Nephron (organoid): ENCODE measurements at regions not wholly inside any gene's neighbourhood (a gene's known extent, or its start where the extent isn't known, plus 50 kb on each side); places are given as distances from the start of the nearest gene placed in this dataset.

ENCODE experiments used
- H3K27ac Mint-ChIP-seq, 3 experiments: 2 replicates each; pipeline ENCODE4 v1.8.0; 2020; ENCODE audit warnings: mixed read lengths in 3 of 3, mild to moderate bottlenecking in 2 of 3, moderate library complexity in 1 of 3
- H3K27me3 Mint-ChIP-seq: 2 replicates; pipeline ENCODE4 v1.8.0; 2021; ENCODE audit warnings: low read depth, mild to moderate bottlenecking, moderate library complexity, mixed read lengths
- H3K36me3 Mint-ChIP-seq: 2 replicates; pipeline ENCODE4 v1.8.0; 2020; ENCODE audit warnings: low read depth, mixed read lengths
- H3K4me1 Mint-ChIP-seq: 2 replicates; pipeline ENCODE4 v1.8.0; 2020; ENCODE audit warnings: mixed read lengths
- H3K4me3 Mint-ChIP-seq, 3 experiments: 2 replicates each; pipeline ENCODE4 v1.8.0; 2020; ENCODE audit warnings: mild to moderate bottlenecking in 3 of 3, mixed read lengths in 3 of 3, moderate library complexity in 2 of 3
- H3K9me3 Mint-ChIP-seq: 2 replicates; pipeline ENCODE4 v1.8.0; 2020; ENCODE audit warnings: mixed read lengths
- TF ChIP-seq, protein P1 (sequence below), 3 experiments: fragments of 200-600 bp; sonication (generic); IDR thresholded peaks; one replicate each; pipeline ENCODE4 v1.5.0; 2021; ENCODE audit warnings: antibody characterized with exemption in 3 of 3; ENCODE audit not compliant: unreplicated experiment in 3 of 3

DNA sequence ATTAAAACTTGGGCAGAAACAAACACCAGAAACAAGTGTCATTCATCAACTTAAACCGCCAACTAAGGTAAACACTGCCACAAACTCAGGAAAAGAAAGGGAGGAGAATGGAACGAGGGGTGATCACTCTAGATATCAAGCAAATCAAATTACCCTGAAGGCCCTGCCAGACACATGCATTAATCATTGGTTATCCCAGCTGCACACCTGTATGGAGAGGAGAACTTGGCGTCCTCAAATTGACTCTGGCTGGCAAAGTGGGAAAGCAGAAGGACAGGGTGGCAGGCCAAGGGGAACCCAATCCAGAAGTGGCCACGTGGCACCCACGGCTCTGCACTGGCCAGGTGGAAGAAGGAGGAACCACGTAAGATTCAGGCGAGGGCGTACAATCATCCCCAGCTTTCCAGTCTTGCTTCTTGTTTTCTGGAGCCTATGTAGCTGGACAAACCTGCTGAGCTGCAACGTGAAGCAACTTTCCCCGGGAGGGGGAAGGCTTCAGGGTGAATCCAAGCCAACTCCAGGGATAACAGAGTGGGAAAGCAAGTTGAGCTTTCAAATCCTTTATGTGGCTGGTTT lies 156.2 kb upstream of the JARID2 start:
- Mint-ChIP-seq H3K9me3 (no peaks in the 10 kb centered on the region), H3K27me3 (peaks cover 3% of the 10 kb centered on the region), H3K36me3 (no peaks in the 10 kb centered on the region), H3K4me3 (peak overlapping the region; percentile 60 to 76 (median 67)), H3K27ac (peak overlapping the region; percentile 88), H3K4me1 (peaks cover 29% of the 10 kb centered on the region)
- TF ChIP-seq, protein P1, sequence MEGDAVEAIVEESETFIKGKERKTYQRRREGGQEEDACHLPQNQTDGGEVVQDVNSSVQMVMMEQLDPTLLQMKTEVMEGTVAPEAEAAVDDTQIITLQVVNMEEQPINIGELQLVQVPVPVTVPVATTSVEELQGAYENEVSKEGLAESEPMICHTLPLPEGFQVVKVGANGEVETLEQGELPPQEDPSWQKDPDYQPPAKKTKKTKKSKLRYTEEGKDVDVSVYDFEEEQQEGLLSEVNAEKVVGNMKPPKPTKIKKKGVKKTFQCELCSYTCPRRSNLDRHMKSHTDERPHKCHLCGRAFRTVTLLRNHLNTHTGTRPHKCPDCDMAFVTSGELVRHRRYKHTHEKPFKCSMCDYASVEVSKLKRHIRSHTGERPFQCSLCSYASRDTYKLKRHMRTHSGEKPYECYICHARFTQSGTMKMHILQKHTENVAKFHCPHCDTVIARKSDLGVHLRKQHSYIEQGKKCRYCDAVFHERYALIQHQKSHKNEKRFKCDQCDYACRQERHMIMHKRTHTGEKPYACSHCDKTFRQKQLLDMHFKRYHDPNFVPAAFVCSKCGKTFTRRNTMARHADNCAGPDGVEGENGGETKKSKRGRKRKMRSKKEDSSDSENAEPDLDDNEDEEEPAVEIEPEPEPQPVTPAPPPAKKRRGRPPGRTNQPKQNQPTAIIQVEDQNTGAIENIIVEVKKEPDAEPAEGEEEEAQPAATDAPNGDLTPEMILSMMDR (IDR thresholded peaks at IDR 0.05; ENCODE audit: unreplicated experiment in 3 of 3): no peak

GRCh38 chr6:15090145-15090579 lies 155.7 kb upstream of the JARID2 start:
- peak overlapping the region; percentile 60 to 76 (median 67) for H3K4me3 Mint-ChIP-seq
- TF ChIP-seq, protein P1 (IDR thresholded peaks at IDR 0.05; ENCODE audit: unreplicated experiment in 3 of 3): no peak
- no peaks in the 10 kb centered on the region for H3K36me3 Mint-ChIP-seq
- H3K27me3 Mint-ChIP-seq: peaks cover 3% of the 10 kb centered on the region
- peak overlapping the region; percentile 88 for H3K27ac Mint-ChIP-seq
- H3K9me3 Mint-ChIP-seq: no peaks in the 10 kb centered on the region
- peaks cover 29% of the 10 kb centered on the region for H3K4me1 Mint-ChIP-seq

DNA sequence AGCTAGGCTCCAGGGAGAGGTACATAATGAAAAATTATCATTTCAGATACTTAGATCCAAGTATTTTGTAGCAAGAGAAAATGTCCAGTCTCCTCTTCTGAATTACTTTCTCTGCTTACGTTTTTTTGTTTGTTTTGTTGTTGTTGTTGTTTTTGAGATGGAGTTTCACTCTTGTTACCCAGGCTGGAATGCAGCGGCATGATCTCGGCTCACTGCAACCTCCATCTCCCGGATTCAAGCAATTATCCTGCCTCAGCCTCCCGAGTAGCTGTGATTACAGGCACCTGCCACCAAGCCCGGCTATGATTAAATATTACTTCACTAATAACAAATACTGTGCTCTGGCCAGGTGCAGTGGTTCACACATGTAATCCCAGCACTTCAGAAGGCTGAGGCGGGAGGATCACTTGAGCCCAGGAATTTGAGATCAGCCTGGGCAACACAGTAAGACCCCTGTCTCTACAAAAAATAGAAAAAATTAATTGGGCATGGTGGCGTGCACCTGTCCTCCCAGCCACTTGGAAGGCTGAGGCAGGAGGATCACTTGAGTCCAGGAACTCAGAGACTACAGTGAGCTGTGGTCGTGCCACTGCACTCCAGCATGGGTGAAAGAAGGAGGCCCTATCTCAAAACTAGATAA lies 155.0 kb upstream of the JARID2 start:
- Mint-ChIP-seq H3K27me3 (peaks cover 3% of the 10 kb centered on the region), H3K4me3 (peak overlapping the region; percentile 4 to 60 (median 7)), H3K9me3 (no peaks in the 10 kb centered on the region), H3K4me1 (peaks cover 29% of the 10 kb centered on the region), H3K36me3 (no peaks in the 10 kb centered on the region), H3K27ac (peak overlapping the region; percentile 88)
- TF ChIP-seq, protein P1 (IDR thresholded peaks at IDR 0.05; ENCODE audit: unreplicated experiment in 3 of 3): no peak

DNA sequence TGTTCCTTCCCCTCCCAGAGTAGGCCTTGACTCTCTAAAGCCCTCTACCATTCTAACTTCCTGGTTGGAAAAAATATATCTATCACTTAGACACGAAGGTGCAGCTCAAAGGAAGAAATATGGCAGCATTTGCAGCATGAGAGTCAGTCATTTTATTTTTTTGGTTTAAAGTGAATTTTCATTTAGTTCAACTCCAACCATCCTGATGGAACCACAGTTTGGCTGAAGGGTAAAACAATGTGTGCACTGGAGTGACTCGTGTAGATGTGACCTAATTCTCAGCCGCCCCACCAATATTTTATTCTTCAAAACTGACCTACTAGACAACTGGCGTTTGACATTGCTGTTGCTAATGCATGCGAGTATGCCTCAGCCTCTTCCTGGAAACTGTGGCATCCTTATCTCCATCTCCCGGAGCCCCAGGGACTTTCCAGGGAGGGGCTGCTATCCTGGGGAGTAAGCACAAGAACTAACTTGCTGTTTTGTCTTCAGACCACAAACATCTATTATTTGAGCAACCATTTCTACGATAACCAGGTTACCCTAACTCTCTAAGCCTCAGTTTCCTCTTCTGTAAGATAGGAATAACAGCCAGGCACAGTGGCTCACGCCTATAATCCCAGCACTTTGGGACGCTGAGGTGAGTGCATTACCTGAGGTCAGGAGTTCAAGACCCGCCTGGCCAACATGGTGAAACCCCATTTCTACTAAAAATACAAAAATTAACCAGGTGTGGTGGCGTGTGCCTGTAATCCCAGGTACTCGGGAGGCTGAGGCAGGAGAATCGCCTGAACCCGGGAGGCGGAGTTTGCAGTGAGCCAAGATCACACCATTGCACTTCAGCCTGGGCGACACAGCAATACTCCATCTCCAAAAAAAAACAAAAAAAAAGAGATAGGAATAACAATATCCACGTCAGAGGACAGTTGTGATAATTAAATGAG lies 148.7 kb upstream of the JARID2 start:
- no peaks in the 10 kb centered on the region for H3K4me1 Mint-ChIP-seq
- TF ChIP-seq, protein P1 (IDR thresholded peaks at IDR 0.05; ENCODE audit: unreplicated experiment in 3 of 3): no peak
- no peak overlapping the region for H3K4me3 Mint-ChIP-seq
- no peaks in the 10 kb centered on the region for H3K36me3 Mint-ChIP-seq
- no peaks in the 10 kb centered on the region for H3K9me3 Mint-ChIP-seq
- no peaks in the 10 kb centered on the region for H3K27me3 Mint-ChIP-seq
- H3K27ac Mint-ChIP-seq: no peak overlapping the region

DNA sequence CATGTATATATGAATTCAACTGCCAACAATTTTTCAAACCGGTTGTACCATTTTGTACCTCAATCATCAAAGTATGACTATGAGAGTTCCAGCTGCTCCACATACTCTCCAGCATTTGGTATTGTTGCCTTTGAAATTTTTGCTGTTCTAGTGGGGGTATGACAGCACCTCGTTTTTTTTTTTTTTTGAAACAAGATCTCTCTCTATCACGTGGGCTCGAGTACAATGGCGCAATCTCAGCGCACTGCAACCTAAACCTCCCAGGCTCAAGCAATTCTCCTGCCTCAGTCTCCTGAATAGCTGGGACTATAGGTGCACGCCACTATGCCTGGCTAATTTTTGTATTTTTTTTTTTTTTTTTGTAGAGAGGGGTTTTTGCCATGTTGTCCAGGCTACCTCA lies 144.7 kb upstream of the JARID2 start:
- Mint-ChIP-seq H3K9me3 (peaks cover 3% of the 10 kb centered on the region), H3K4me1 (no peaks in the 10 kb centered on the region), H3K4me3 (no peak overlapping the region), H3K27me3 (no peaks in the 10 kb centered on the region), H3K36me3 (no peaks in the 10 kb centered on the region), H3K27ac (no peak overlapping the region)
- TF ChIP-seq, protein P1 (IDR thresholded peaks at IDR 0.05; ENCODE audit: unreplicated experiment in 3 of 3): no peak
